Activated CD8-positive, alpha-beta T cell treated with anti-CD3 and anti-CD28 coated beads for 36 hours (primary cell): ENCODE measurements at regions not wholly inside any gene's neighbourhood (a gene's known extent, or its start where the extent isn't known, plus 50 kb on each side); places are given as distances from the start of the nearest gene placed in this dataset.

Experiments
- ATAC-seq: fragments of 200-7000 bp; cut with Tn5 transposase; one replicate; pipeline ENCODE4 v1.10.0; 2021; ENCODE audit warnings: mild to moderate bottlenecking, moderate library complexity
- CTCF ChIA-PET: fragments of 350-600 bp; sonication (Branson Sonifier 250); formaldehyde crosslinking; loops from one replicate; lab custom pipeline; 2021; ENCODE audit warnings: antibody characterized with exemption; lab: Charles Lee
- POLR2A ChIA-PET: fragments of 350-600 bp; sonication (Branson Sonifier 250); formaldehyde crosslinking; loops from one replicate; lab custom pipeline; 2021; ENCODE audit warnings: antibody characterized with exemption; lab: Charles Lee
- DNase-seq: peaks from one replicate; pipeline ENCODE4 v3.0.0-alpha.2; 2020
- H3K27ac Mint-ChIP-seq: one replicate; pipeline ENCODE4 v1.8.0; 2021; ENCODE audit warnings: mild to moderate bottlenecking, mixed read lengths
- H3K27me3 Mint-ChIP-seq: one replicate; pipeline ENCODE4 v1.8.0; 2021; ENCODE audit warnings: mixed read lengths
- H3K36me3 Mint-ChIP-seq: one replicate; pipeline ENCODE4 v1.8.0; 2021; ENCODE audit warnings: low read depth, mixed read lengths
- H3K4me1 Mint-ChIP-seq: one replicate; pipeline ENCODE4 v1.8.0; 2021; ENCODE audit warnings: low read depth, mixed read lengths
- H3K4me3 Mint-ChIP-seq: one replicate; pipeline ENCODE4 v1.8.0; 2021; ENCODE audit warnings: mild to moderate bottlenecking, moderate library complexity, mixed read lengths
- H3K9me3 Mint-ChIP-seq: one replicate; pipeline ENCODE4 v1.8.0; 2021; ENCODE audit warnings: mixed read lengths
- CTCF ChIP-seq: fragments of 200-600 bp; IDR thresholded peaks from one replicate; pipeline ENCODE4 v1.8.0; 2022; ENCODE audit warnings: antibody characterized with exemption, mild to moderate bottlenecking
- intact Hi-C: fragments of 100-400 bp; cut with micrococcal nuclease; formaldehyde crosslinking; loops from one replicate; pipeline ENCODE4 v1.10.0; 2022

GRCh38 chr13:53141336-53141735 lies 112.7 kb downstream of the OLFM4 start:
- TF ChIP-seq CTCF, result no peak
- H3K27me3 Mint-ChIP-seq, result peaks cover 1% of the 10 kb centered on the region
- H3K9me3 Mint-ChIP-seq, result no peaks in the 10 kb centered on the region
- CTCF ChIA-PET, result no interaction called here
- H3K4me3 Mint-ChIP-seq, result no peak overlapping the region
- ATAC-seq, result no peak
- POLR2A ChIA-PET, result no interaction called here
- H3K27ac Mint-ChIP-seq, result no peak overlapping the region
- H3K36me3 Mint-ChIP-seq, result no peaks in the 10 kb centered on the region
- no peaks in the 10 kb centered on the region for H3K4me1 Mint-ChIP-seq
- intact Hi-C loops, result no loop called here
- no peak for DNase-seq

- peaks cover 1% of the 10 kb centered on the region for H3K27me3 Mint-ChIP-seq
- no peak for DNase-seq
- TF ChIP-seq CTCF, result no peak
- H3K4me1 Mint-ChIP-seq, result no peaks in the 10 kb centered on the region
- ChIA-PET POLR2A (no interaction called here), CTCF (interaction anchor here (1.5 to 1.6 kb wide), 2 partner anchors 7 to 10 kb away, joined by 6 read pairs; no protein-coding TSS in a partner anchor)
- intact Hi-C loops, result no loop called here
- no peaks in the 10 kb centered on the region for H3K36me3 Mint-ChIP-seq
- no peaks in the 10 kb centered on the region for H3K9me3 Mint-ChIP-seq
- H3K27ac Mint-ChIP-seq, result no peak overlapping the region
- ATAC-seq, result no peak
- H3K4me3 Mint-ChIP-seq, result no peak overlapping the region
Observed at GRCh38 chr13:53142306-53142705, 113.7 kb downstream of the OLFM4 start.

- peaks cover 1% of the 10 kb centered on the region for H3K27me3 Mint-ChIP-seq
- ChIA-PET CTCF (interaction anchor here (1.5 to 1.6 kb wide), 2 partner anchors 8 to 9 kb away, joined by 6 read pairs; no protein-coding TSS in a partner anchor), POLR2A (no interaction called here)
- H3K4me1 Mint-ChIP-seq, result no peaks in the 10 kb centered on the region
- DNase-seq (no peak), ATAC-seq (no peak)
- no peak for TF ChIP-seq CTCF
- H3K27ac Mint-ChIP-seq, result no peak overlapping the region
- no peaks in the 10 kb centered on the region for H3K36me3 Mint-ChIP-seq
- intact Hi-C loops, result no loop called here
- no peaks in the 10 kb centered on the region for H3K9me3 Mint-ChIP-seq
- no peak overlapping the region for H3K4me3 Mint-ChIP-seq
Observed at GRCh38 chr13:53143757-53144339, 115.2 kb downstream of the OLFM4 start.

GRCh38 chr13:53144826-53145225 lies 116.2 kb downstream of the OLFM4 start:
- intact Hi-C loops, result no loop called here
- no peak for ATAC-seq
- Mint-ChIP-seq H3K27me3 (peaks cover 1% of the 10 kb centered on the region), H3K36me3 (no peaks in the 10 kb centered on the region), H3K4me1 (no peaks in the 10 kb centered on the region), H3K9me3 (no peaks in the 10 kb centered on the region), H3K27ac (no peak overlapping the region), H3K4me3 (no peak overlapping the region)
- POLR2A ChIA-PET, result no interaction called here
- CTCF ChIA-PET, result interaction anchor here (0.9 kb wide), 1 partner anchor 9 kb away, joined by 3 read pairs; no protein-coding TSS in a partner anchor
- TF ChIP-seq CTCF, result no peak
- DNase-seq, result no peak

- DNase-seq, result no peak
- POLR2A ChIA-PET, result no interaction called here
- Mint-ChIP-seq H3K36me3 (no peaks in the 10 kb centered on the region), H3K4me1 (peaks cover 8% of the 10 kb centered on the region), H3K4me3 (no peak overlapping the region), H3K27me3 (peaks cover 10% of the 10 kb centered on the region), H3K9me3 (no peaks in the 10 kb centered on the region), H3K27ac (no peak overlapping the region)
- CTCF ChIA-PET, result no interaction called here
- ATAC-seq, result no peak
- TF ChIP-seq CTCF, result no peak
- intact Hi-C loops, result no loop called here
Observed at GRCh38 chr13:53150568-53150967, 122.0 kb downstream of the OLFM4 start.
